ENCODE measurements at regions not wholly inside any gene's neighbourhood (a gene's known extent, or its start where the extent isn't known, plus 50 kb on each side); places are given as distances from the start of the nearest gene placed in this dataset.
"Not testable (repeated sequence)": the region's sequence is repeated elsewhere in the genome, so short reads cannot be mapped to it uniquely, and the experiment has no call there.

DNA sequence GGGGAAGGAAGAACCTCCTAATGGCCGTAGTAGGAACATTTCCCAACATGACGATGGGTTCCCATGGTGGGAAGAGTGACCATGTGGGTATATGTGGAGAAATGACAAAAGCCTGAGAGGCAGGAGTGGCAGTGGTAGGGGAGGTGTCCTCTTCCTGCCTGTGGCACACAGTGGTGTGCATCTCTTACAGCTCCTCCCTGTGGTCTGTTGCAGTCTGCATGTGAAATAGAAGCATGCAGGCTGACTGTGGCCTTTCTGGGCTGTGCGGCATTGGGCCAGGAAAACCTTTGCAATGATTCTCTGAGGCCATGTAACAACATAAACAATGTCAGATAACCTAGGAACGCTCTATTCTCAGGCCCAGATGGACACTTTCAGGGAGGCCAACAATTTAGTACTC lies 84.0 kb downstream of the LACC1 start:
- no peaks in the 10 kb centered on the region for H3K4me1 ChIP-seq (ENCODE audit: control insufficient read depth in 1 of 2, low read depth in 2 of 2)

DNA sequence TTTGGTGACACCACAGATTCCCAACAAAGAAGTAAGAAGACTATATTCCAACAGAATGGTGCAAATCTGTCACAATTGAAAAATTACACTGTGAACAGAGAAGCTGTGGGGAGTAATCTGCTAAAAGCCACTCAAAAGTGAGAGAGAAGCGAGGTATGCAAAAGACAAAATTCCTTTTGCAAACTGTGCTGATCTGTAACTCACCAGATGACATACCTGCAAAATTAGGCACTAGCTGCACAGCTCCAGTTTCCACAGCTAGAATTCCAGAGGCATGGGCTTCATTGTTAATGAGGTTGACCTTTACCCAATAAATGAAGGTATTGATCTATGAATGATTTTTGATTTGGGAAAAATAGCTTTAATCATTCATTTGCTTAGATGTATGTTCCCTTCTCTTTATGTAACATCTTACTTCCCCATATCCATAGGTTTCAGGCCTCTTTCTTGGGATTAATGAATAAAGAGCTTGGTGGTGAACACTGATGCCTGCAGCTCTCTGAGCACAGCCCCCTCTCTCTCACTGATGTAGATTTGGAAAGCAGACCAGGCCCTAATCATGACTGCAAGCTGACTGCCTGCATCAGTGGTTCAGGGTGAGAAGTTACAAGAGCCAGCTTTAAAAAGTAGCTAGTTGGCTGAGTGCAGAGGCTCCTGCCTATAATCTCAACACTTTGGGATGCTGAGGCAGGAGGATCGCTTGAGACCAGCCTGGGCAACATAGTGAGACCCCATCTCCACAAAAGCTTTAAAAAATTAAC lies 85.2 kb downstream of the LACC1 start:
- TF ChIP-seq, protein P1, sequence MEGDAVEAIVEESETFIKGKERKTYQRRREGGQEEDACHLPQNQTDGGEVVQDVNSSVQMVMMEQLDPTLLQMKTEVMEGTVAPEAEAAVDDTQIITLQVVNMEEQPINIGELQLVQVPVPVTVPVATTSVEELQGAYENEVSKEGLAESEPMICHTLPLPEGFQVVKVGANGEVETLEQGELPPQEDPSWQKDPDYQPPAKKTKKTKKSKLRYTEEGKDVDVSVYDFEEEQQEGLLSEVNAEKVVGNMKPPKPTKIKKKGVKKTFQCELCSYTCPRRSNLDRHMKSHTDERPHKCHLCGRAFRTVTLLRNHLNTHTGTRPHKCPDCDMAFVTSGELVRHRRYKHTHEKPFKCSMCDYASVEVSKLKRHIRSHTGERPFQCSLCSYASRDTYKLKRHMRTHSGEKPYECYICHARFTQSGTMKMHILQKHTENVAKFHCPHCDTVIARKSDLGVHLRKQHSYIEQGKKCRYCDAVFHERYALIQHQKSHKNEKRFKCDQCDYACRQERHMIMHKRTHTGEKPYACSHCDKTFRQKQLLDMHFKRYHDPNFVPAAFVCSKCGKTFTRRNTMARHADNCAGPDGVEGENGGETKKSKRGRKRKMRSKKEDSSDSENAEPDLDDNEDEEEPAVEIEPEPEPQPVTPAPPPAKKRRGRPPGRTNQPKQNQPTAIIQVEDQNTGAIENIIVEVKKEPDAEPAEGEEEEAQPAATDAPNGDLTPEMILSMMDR (IDR thresholded peaks at IDR 0.05) = no peak
- Histone ChIP-seq H3K36me3 (no peaks in the 10 kb centered on the region), H3K9me3 (no peaks in the 10 kb centered on the region), H3K4me1 (ENCODE audit: control insufficient read depth in 1 of 2, low read depth in 2 of 2) (no peaks in the 10 kb centered on the region), H3K27ac (no peak overlapping the region), H3K4me3 (no peak overlapping the region), H3K27me3 (replicated peaks; ENCODE audit: insufficient read depth) (no peaks in the 10 kb centered on the region)
- DNase-seq (ENCODE audit: low spot score) = no peak
- no peak for ATAC-seq (ENCODE audit: insufficient number of reproducible peaks, low FRiP score, low read depth)

More for the DNA sequence above, 84.0 kb downstream of the LACC1 start:
- Histone ChIP-seq H3K36me3 (no peaks in the 10 kb centered on the region), H3K27me3 (replicated peaks; ENCODE audit: insufficient read depth) (no peaks in the 10 kb centered on the region), H3K4me3 (no peak overlapping the region), H3K27ac (no peak overlapping the region), H3K9me3 (no peaks in the 10 kb centered on the region)
- TF ChIP-seq, protein P1 (IDR thresholded peaks at IDR 0.05) = no peak
- ATAC-seq (ENCODE audit: insufficient number of reproducible peaks, low FRiP score, low read depth) = no peak
- no peak for DNase-seq (ENCODE audit: low spot score)

DNA sequence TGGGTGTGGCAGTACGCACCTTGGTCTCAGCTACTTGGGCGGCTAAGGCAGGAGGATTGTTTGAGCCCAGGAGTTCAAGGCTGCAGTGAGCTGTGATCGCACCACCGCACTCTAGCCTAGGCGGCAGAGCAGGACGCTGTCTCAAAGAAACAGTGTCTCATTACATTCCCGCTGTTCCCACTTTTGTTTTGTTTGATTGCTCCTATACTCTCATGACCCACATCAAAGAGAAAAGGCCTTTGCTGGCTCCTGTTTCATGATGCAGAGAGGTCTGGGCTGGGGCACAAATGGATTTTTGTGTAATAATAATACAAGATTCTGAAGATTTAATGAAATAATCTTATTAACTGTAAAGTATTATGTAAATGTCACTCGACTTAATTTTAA lies 85.7 kb downstream of the LACC1 start:
- TF ChIP-seq, protein P1 (IDR thresholded peaks at IDR 0.05) = no peak
- no peak for ATAC-seq (ENCODE audit: insufficient number of reproducible peaks, low FRiP score, low read depth)
- Histone ChIP-seq H3K4me1 (ENCODE audit: control insufficient read depth in 1 of 2, low read depth in 2 of 2) (no peaks in the 10 kb centered on the region), H3K27me3 (replicated peaks; ENCODE audit: insufficient read depth) (no peaks in the 10 kb centered on the region), H3K9me3 (no peaks in the 10 kb centered on the region), H3K4me3 (no peak overlapping the region), H3K36me3 (no peaks in the 10 kb centered on the region), H3K27ac (no peak overlapping the region)
- DNase-seq (ENCODE audit: low spot score) = no peak

DNA sequence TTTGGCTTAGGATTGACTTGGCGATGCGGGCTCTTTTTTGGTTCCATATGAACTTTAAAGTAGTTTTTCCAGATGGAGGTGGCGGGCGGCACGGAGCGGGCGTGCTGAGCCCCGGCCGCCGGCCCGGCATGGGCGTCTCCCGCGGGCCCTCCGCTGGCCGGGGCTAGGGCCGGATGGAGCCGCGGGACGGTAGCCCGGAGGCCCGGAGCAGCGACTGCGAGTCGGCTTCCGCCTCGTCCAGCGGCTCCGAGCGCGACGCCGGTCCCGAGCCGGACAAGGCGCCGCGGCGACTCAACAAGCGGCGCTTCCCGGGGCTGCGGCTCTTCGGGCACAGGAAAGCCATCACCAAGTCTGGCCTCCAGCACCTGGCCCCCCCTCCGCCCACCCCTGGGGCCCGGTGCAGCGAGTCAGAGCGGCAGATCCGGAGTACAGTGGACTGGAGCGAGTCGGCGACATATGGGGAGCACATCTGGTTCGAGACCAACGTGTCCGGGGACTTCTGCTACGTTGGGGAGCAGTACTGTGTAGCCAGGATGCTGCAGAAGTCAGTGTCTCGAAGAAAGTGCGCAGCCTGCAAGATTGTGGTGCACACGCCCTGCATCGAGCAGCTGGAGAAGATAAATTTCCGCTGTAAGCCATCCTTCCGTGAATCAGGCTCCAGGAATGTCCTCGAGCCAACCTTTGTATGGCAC lies 88.7 kb downstream of the LACC1 start:
- not testable (repeated sequence) for DNase-seq (ENCODE audit: low spot score); H3K36me3 ChIP-seq; H3K27ac ChIP-seq; H3K4me1 ChIP-seq (ENCODE audit: control insufficient read depth in 1 of 2, low read depth in 2 of 2); ATAC-seq (ENCODE audit: insufficient number of reproducible peaks, low FRiP score, low read depth); H3K27me3 ChIP-seq (replicated peaks; ENCODE audit: insufficient read depth); H3K9me3 ChIP-seq; H3K4me3 ChIP-seq

DNA sequence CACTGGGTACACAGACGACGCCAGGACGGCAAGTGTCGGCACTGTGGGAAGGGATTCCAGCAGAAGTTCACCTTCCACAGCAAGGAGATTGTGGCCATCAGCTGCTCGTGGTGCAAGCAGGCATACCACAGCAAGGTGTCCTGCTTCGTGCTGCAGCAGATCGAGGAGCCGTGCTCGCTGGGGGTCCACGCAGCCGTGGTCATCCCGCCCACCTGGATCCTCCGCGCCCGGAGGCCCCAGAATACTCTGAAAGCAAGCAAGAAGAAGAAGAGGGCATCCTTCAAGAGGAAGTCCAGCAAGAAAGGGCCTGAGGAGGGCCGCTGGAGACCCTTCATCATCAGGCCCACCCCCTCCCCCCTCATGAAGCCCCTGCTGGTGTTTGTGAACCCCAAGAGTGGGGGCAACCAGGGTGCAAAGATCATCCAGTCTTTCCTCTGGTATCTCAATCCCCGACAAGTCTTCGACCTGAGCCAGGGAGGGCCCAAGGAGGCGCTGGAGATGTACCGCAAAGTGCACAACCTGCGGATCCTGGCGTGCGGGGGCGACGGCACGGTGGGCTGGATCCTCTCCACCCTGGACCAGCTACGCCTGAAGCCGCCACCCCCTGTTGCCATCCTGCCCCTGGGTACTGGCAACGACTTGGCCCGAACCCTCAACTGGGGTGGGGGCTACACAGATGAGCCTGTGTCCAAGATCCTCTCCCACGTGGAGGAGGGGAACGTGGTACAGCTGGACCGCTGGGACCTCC lies 89.4 kb downstream of the LACC1 start:
- not testable (repeated sequence) for H3K9me3 ChIP-seq; H3K27me3 ChIP-seq (replicated peaks; ENCODE audit: insufficient read depth); H3K36me3 ChIP-seq; H3K4me1 ChIP-seq (ENCODE audit: control insufficient read depth in 1 of 2, low read depth in 2 of 2); H3K4me3 ChIP-seq; ATAC-seq (ENCODE audit: insufficient number of reproducible peaks, low FRiP score, low read depth); H3K27ac ChIP-seq; DNase-seq (ENCODE audit: low spot score)

DNA sequence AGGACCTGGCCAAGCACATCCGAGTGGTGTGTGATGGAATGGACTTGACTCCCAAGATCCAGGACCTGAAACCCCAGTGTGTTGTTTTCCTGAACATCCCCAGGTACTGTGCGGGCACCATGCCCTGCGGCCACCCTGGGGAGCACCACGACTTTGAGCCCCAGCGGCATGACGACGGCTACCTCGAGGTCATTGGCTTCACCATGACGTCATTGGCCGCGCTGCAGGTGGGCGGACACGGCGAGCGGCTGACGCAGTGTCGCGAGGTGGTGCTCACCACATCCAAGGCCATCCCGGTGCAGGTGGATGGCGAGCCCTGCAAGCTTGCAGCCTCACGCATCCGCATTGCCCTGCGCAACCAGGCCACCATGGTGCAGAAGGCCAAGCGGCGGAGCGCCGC lies 90.2 kb downstream of the LACC1 start:
- not testable (repeated sequence) for H3K36me3 ChIP-seq; H3K4me1 ChIP-seq (ENCODE audit: control insufficient read depth in 1 of 2, low read depth in 2 of 2); H3K27me3 ChIP-seq (replicated peaks; ENCODE audit: insufficient read depth); ATAC-seq (ENCODE audit: insufficient number of reproducible peaks, low FRiP score, low read depth); DNase-seq (ENCODE audit: low spot score); H3K9me3 ChIP-seq; H3K27ac ChIP-seq; H3K4me3 ChIP-seq

DNA sequence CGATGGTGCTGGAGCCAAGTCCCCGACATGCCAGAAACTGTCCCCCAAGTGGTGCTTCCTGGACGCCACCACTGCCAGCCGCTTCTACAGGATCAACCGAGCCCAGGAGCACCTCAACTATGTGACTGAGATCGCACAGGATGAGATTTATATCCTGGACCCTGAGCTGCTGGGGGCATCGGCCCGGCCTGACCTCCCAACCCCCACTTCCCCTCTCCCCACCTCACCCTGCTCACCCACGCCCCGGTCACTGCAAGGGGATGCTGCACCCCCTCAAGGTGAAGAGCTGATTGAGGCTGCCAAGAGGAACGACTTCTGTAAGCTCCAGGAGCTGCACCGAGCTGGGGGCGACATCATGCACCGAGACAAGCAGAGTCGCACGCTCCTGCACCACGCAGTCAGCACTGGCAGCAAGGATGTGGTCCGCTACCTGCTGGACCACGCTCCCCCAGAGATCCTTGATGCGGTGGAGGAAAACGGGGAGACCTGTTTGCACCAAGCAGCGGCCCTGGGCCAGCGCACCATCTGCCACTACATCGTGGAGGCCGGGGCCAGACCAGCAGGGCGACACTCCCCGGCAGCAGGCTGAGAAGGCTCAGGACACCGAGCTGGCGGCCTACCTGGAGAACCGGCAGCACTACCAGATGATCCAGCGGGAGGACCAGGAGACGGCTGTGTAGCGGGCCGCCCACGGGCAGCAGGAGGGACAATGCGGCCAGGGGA lies 91.0 kb downstream of the LACC1 start:
- ATAC-seq (ENCODE audit: insufficient number of reproducible peaks, low FRiP score, low read depth); H3K27ac ChIP-seq; H3K4me1 ChIP-seq (ENCODE audit: control insufficient read depth in 1 of 2, low read depth in 2 of 2); H3K36me3 ChIP-seq; H3K27me3 ChIP-seq (replicated peaks; ENCODE audit: insufficient read depth); DNase-seq (ENCODE audit: low spot score); H3K9me3 ChIP-seq; H3K4me3 ChIP-seq: not testable (repeated sequence)

DNA sequence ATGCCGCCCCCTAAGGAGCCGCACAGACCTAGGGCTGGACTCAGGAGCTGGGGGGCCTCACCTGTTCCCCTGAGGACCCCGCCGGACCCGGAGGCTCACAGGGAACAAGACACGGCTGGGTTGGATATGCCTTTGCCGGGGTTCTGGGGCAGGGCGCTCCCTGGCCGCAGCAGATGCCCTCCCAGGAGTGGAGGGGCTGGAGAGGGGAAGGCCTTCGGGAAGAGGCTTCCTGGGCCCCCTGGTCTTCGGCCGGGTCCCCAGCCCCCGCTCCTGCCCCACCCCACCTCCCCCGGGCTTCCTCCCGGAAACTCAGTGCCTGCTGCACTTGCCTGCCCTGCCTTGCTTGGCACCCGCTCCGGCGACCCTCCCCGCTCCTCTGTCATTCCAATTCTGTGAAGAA lies 91.6 kb downstream of the LACC1 start:
- not testable (repeated sequence) for H3K9me3 ChIP-seq; H3K27ac ChIP-seq; H3K36me3 ChIP-seq; H3K27me3 ChIP-seq (replicated peaks; ENCODE audit: insufficient read depth); H3K4me1 ChIP-seq (ENCODE audit: control insufficient read depth in 1 of 2, low read depth in 2 of 2); DNase-seq (ENCODE audit: low spot score); ATAC-seq (ENCODE audit: insufficient number of reproducible peaks, low FRiP score, low read depth); H3K4me3 ChIP-seq
